Naive B cell (primary cell): ENCODE measurements at regions not wholly inside any gene's neighbourhood (a gene's known extent, or its start where the extent isn't known, plus 50 kb on each side); places are given as distances from the start of the nearest gene placed in this dataset.

ENCODE experiments used
- ATAC-seq, 2 donors: fragments of 150-1000 bp; cut with Tn5 transposase; 2 replicates each; pipeline ENCODE4 v1.10.0; 2021; ENCODE audit warnings: low read depth in 2 of 2, mild to moderate bottlenecking in 2 of 2, moderate library complexity in 2 of 2
- DNase-seq: peaks from one replicate; pipeline ENCODE4 v3.0.0; 2022
- H3K27ac Mint-ChIP-seq, 6 donors: one replicate each; pipeline ENCODE4 v1.8.0; 2020 to 2022; ENCODE audit warnings: mild to moderate bottlenecking in 6 of 6, mixed read lengths in 6 of 6, moderate library complexity in 5 of 6, inconsistent platforms in 2 of 6
- H3K27me3 Mint-ChIP-seq, 3 donors: one replicate each; pipeline ENCODE4 v1.8.0; 2021 to 2022; ENCODE audit warnings: mixed read lengths in 3 of 3, mild to moderate bottlenecking in 1 of 3
- H3K36me3 Mint-ChIP-seq, 2 donors: one replicate each; pipeline ENCODE4 v1.8.0; 2020 to 2022; ENCODE audit warnings: mixed read lengths in 2 of 2, inconsistent platforms in 1 of 2, mild to moderate bottlenecking in 1 of 2
- H3K4me1 Mint-ChIP-seq, 3 donors: one replicate each; pipeline ENCODE4 v1.8.0; 2020 to 2022; ENCODE audit warnings: mixed read lengths in 3 of 3, inconsistent platforms in 1 of 3, mild to moderate bottlenecking in 1 of 3, moderate library complexity in 1 of 3
- H3K4me3 Mint-ChIP-seq, 8 donors: one replicate each; pipeline ENCODE4 v1.8.0; 2020 to 2022; ENCODE audit warnings: mild to moderate bottlenecking in 8 of 8, mixed read lengths in 8 of 8, moderate library complexity in 8 of 8, inconsistent platforms in 2 of 8
- H3K9me3 Mint-ChIP-seq, 7 donors: one replicate each; pipeline ENCODE4 v1.8.0; 2020 to 2022; ENCODE audit warnings: mixed read lengths in 7 of 7, mild to moderate bottlenecking in 5 of 7, inconsistent platforms in 2 of 7, moderate library complexity in 1 of 7

- peaks cover 0 to 15% (median 0%) of the 10 kb centered on the region in 3 donors for H3K27me3 Mint-ChIP-seq
- H3K4me1 Mint-ChIP-seq, result no peaks in the 10 kb centered on the region
- no peaks in the 10 kb centered on the region for H3K36me3 Mint-ChIP-seq
- ATAC-seq (no peak), DNase-seq (no peak)
- peak overlapping the region in 1 of 6 donors; percentile 72 for H3K27ac Mint-ChIP-seq
- no peak overlapping the region for H3K4me3 Mint-ChIP-seq
- H3K9me3 Mint-ChIP-seq, result peaks cover 0 to 14% (median 0%) of the 10 kb centered on the region in 7 donors
Observed at GRCh38 chr16:73707863-73708262, 588.8 kb upstream of the PSMD7 start.

DNA sequence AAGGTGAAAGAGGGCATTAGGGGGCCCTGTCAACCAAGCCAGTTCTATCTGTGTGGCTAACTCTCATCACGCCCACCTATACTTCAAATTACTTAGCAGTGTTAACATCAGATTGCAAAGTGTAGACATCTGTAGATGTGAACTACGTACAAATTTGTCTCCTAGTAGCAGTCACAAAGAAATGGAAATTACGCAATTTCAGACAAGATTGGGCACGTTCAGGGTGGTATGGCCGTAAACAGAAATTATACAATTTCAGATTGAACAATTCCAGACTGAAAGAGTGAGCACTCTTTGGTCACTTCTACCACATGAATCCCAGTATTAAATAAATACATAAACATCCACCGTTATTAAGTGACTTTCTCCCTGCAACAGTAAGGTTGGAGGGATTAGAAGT, 592.7 kb upstream of the PSMD7 start:
- H3K27ac Mint-ChIP-seq, result no peak overlapping the region

DNA sequence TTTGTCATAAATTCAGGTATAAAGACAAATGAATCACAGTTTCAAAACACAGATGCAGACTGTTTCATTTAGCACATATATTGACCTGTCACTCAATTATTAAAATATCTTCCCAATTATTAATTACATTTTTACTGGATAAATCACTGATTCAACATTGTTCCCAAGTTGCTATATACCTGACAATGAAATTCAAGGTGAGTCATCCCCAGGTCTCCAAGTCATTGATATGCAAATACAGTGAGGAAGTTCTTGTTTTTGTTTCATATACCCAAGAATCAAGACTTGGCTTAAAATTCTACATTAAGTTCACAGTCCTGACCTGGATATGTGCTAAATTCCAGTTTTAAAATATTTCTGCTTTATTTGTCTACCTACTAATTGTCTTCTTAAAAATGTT, 599.3 kb upstream of the PSMD7 start:
- peaks cover 0 to 1% (median 0%) of the 10 kb centered on the region in 3 donors for H3K27me3 Mint-ChIP-seq
- no peak overlapping the region for H3K4me3 Mint-ChIP-seq
- no peak for ATAC-seq
- H3K9me3 Mint-ChIP-seq, result peaks cover 0 to 4% (median 0%) of the 10 kb centered on the region in 7 donors
- no peaks in the 10 kb centered on the region for H3K4me1 Mint-ChIP-seq
- H3K27ac Mint-ChIP-seq, result no peak overlapping the region
- DNase-seq, result no peak
- H3K36me3 Mint-ChIP-seq, result no peaks in the 10 kb centered on the region

More for the DNA sequence above, 592.7 kb upstream of the PSMD7 start:
- H3K4me3 Mint-ChIP-seq, result no peak overlapping the region
- ATAC-seq (no peak), DNase-seq (no peak)
- no peaks in the 10 kb centered on the region for H3K36me3 Mint-ChIP-seq
- H3K27me3 Mint-ChIP-seq, result peaks cover 0 to under 1% (median 0%) of the 10 kb centered on the region in 3 donors
- H3K4me1 Mint-ChIP-seq, result no peaks in the 10 kb centered on the region
- H3K9me3 Mint-ChIP-seq, result peaks cover 0 to 10% (median 0%) of the 10 kb centered on the region in 7 donors

GRCh38 chr16:73692861-73693260, 603.8 kb upstream of the PSMD7 start:
- peaks cover 0 to 9% (median 0%) of the 10 kb centered on the region in 3 donors for H3K27me3 Mint-ChIP-seq
- H3K4me3 Mint-ChIP-seq, result no peak overlapping the region
- peaks cover 0 to 9% (median 0%) of the 10 kb centered on the region in 7 donors for H3K9me3 Mint-ChIP-seq
- no peak for ATAC-seq
- H3K4me1 Mint-ChIP-seq, result peaks cover 0 to 4% (median 0%) of the 10 kb centered on the region in 3 donors
- no peaks in the 10 kb centered on the region for H3K36me3 Mint-ChIP-seq
- DNase-seq, result no peak
- H3K27ac Mint-ChIP-seq, result no peak overlapping the region

- H3K36me3 Mint-ChIP-seq, result no peaks in the 10 kb centered on the region
- H3K4me1 Mint-ChIP-seq, result no peaks in the 10 kb centered on the region
- H3K27me3 Mint-ChIP-seq, result no peaks in the 10 kb centered on the region
- no peak overlapping the region for H3K27ac Mint-ChIP-seq
- no peak for DNase-seq
- peaks cover 0 to 6% (median 0%) of the 10 kb centered on the region in 7 donors for H3K9me3 Mint-ChIP-seq
- ATAC-seq, result no peak
- no peak overlapping the region for H3K4me3 Mint-ChIP-seq
Observed at GRCh38 chr16:73683804-73684203, 612.8 kb upstream of the PSMD7 start.

- DNase-seq (no peak), ATAC-seq (no peak)
- H3K27me3 Mint-ChIP-seq, result peaks cover 9 to 17% (median 17%) of the 10 kb centered on the region in 3 donors
- no peak overlapping the region for H3K27ac Mint-ChIP-seq
- H3K4me3 Mint-ChIP-seq, result no peak overlapping the region
- no peaks in the 10 kb centered on the region for H3K4me1 Mint-ChIP-seq
- H3K9me3 Mint-ChIP-seq, result peaks cover 3 to 13% (median 5%) of the 10 kb centered on the region in 7 donors
- H3K36me3 Mint-ChIP-seq, result no peaks in the 10 kb centered on the region
Observed at GRCh38 chr16:73672135-73672534, 624.2 kb upstream of the ZFHX3 start.

GRCh38 chr16:73670836-73671820, 623.2 kb upstream of the ZFHX3 start:
- peak overlapping the region in 1 of 6 donors; percentile 43 for H3K27ac Mint-ChIP-seq
- H3K4me1 Mint-ChIP-seq, result no peaks in the 10 kb centered on the region
- H3K36me3 Mint-ChIP-seq, result no peaks in the 10 kb centered on the region
- H3K27me3 Mint-ChIP-seq, result peaks cover 9 to 17% (median 17%) of the 10 kb centered on the region in 3 donors
- H3K9me3 Mint-ChIP-seq, result peaks cover under 1 to 13% (median 4%) of the 10 kb centered on the region in 7 donors
- DNase-seq (no peak), ATAC-seq (no peak)
- no peak overlapping the region for H3K4me3 Mint-ChIP-seq

DNA sequence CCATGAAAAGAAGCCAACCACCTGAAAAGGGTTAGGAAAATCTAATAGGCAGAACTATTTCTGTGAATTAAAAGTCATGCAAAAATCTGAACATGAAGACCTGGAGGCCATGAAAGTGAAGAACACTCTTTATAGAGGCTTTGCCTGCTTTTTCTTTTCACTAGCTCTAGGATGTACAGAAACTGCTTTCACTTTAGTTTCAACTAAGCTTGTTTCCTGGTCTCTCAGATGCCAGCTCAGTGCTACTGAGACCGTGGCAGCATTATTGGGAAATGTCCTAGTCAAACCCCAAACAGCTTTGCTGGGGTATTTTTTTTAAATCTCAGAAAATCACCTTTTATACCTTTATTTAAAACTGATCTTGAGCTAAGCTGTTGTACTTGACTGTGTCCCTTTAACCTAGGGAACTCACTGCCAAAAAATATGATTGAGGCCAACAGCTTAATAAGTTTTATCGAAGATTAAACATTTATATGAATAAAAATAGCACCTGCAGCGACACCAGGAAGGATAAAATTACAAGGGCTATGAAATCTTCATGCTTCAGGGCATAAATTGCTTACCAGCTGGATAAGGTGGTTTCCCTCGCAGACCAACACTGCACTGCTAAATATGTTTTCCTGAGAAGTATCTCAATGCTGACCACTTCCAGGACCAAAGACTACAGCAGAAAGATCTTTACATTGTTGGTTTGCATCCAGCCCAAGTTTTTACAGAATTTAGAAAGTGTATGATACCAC, 621.8 kb upstream of the ZFHX3 start:
- no peak overlapping the region for H3K4me3 Mint-ChIP-seq
- H3K27me3 Mint-ChIP-seq, result peaks cover 9 to 17% (median 17%) of the 10 kb centered on the region in 3 donors

GRCh38 chr16:73663720-73664119, 615.8 kb upstream of the ZFHX3 start:
- Mint-ChIP-seq H3K4me3 (no peak overlapping the region), H3K4me1 (no peaks in the 10 kb centered on the region), H3K27me3 (peaks cover 5 to 16% (median 6%) of the 10 kb centered on the region in 3 donors), H3K36me3 (no peaks in the 10 kb centered on the region), H3K9me3 (peaks cover 0 to 8% (median 3%) of the 10 kb centered on the region in 7 donors), H3K27ac (no peak overlapping the region)
- ATAC-seq, result no peak
- no peak for DNase-seq

More for the DNA sequence above, 621.8 kb upstream of the ZFHX3 start:
- no peaks in the 10 kb centered on the region for H3K36me3 Mint-ChIP-seq
- H3K9me3 Mint-ChIP-seq, result peaks cover 0 to 10% (median 3%) of the 10 kb centered on the region in 7 donors
- H3K4me1 Mint-ChIP-seq, result no peaks in the 10 kb centered on the region
- no peak for ATAC-seq
- DNase-seq, result no peak
- no peak overlapping the region for H3K27ac Mint-ChIP-seq

DNA sequence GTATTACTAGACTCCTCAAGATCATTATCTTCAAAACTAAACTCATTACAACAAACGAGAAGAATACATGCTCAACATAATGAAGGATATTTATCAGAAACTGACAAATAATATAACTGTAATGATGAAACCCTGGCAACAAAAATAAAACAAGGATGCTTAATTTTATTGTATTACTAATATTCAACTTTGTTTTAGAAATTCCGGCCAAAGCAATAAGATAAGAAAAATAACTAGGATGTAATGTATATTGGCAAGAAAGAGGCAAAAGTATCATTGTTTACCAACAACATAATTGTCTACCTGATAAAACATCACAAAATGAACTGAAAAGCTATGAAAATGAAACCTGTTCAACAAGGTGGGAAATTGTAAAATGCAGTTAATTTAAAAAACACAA, 588.3 kb upstream of the ZFHX3 start:
- Mint-ChIP-seq H3K4me1 (no peaks in the 10 kb centered on the region), H3K36me3 (no peaks in the 10 kb centered on the region), H3K9me3 (peaks cover 4 to 34% (median 13%) of the 10 kb centered on the region in 7 donors), H3K27ac (no peak overlapping the region), H3K27me3 (no peaks in the 10 kb centered on the region), H3K4me3 (no peak overlapping the region)
- ATAC-seq, result no peak
- DNase-seq, result no peak

- Mint-ChIP-seq H3K4me3 (no peak overlapping the region), H3K9me3 (peaks cover 0 to 6% (median 0%) of the 10 kb centered on the region in 7 donors), H3K27ac (no peak overlapping the region), H3K27me3 (no peaks in the 10 kb centered on the region), H3K36me3 (no peaks in the 10 kb centered on the region), H3K4me1 (no peaks in the 10 kb centered on the region)
- no peak for ATAC-seq
- no peak for DNase-seq
Observed at GRCh38 chr16:73629011-73629410, 581.1 kb upstream of the ZFHX3 start.

GRCh38 chr16:73617738-73618137, 569.8 kb upstream of the ZFHX3 start:
- ATAC-seq (no peak), DNase-seq (no peak)
- H3K27me3 Mint-ChIP-seq, result peaks cover 0 to 24% (median 11%) of the 10 kb centered on the region in 3 donors
- H3K36me3 Mint-ChIP-seq, result no peaks in the 10 kb centered on the region
- H3K4me3 Mint-ChIP-seq, result no peak overlapping the region
- no peaks in the 10 kb centered on the region for H3K4me1 Mint-ChIP-seq
- H3K27ac Mint-ChIP-seq, result no peak overlapping the region
- H3K9me3 Mint-ChIP-seq, result peaks cover 0 to 5% (median 2%) of the 10 kb centered on the region in 7 donors

- no peak for DNase-seq
- Mint-ChIP-seq H3K27me3 (peaks cover 0 to 28% (median 16%) of the 10 kb centered on the region in 3 donors), H3K4me1 (no peaks in the 10 kb centered on the region), H3K4me3 (no peak overlapping the region), H3K36me3 (no peaks in the 10 kb centered on the region), H3K9me3 (peaks cover 0 to 5% (median 2%) of the 10 kb centered on the region in 7 donors), H3K27ac (no peak overlapping the region)
- ATAC-seq, result no peak
Observed at GRCh38 chr16:73616770-73617169, 568.8 kb upstream of the ZFHX3 start.
